GM19467 (cell line): ENCODE measurements at regions not wholly inside any gene's neighbourhood (a gene's known extent, or its start where the extent isn't known, plus 50 kb on each side); places are given as distances from the start of the nearest gene placed in this dataset.
A peak's percentile ranks its signal among the peaks of the same experiment; 100 is the strongest.

Source experiments
- ATAC-seq: cut with Tn5 transposase; IDR thresholded peaks from one replicate; pipeline ENCODE4 v1.9.1; 2021; ENCODE audit warnings: mild to moderate bottlenecking, moderate library complexity; ENCODE audit not compliant: unreplicated experiment

- no peak for ATAC-seq
Measured at GRCh38 chr2:193562031-193562430, 1367.3 kb upstream of the TMEFF2 start.

GRCh38 chr2:193561054-193561453 is 1366.3 kb upstream of the TMEFF2 start:
- ATAC-seq, result no peak

GRCh38 chr2:193556766-193557470 is 1362.2 kb upstream of the TMEFF2 start:
- no peak for ATAC-seq

- ATAC-seq, result no peak
Measured at GRCh38 chr2:193549661-193550060, 1354.9 kb upstream of the TMEFF2 start.

- ATAC-seq, result no peak
Measured at GRCh38 chr2:193542762-193543161, 1348.0 kb upstream of the TMEFF2 start.

GRCh38 chr2:193539188-193539587 is 1344.5 kb upstream of the TMEFF2 start:
- ATAC-seq, result peak; percentile 74

- no peak for ATAC-seq
Measured at GRCh38 chr2:193538061-193538460, 1343.3 kb upstream of the TMEFF2 start.

- no peak for ATAC-seq
Measured at GRCh38 chr2:193537531-193537930, 1342.8 kb upstream of the TMEFF2 start.

GRCh38 chr2:193528458-193528857 is 1333.7 kb upstream of the TMEFF2 start:
- ATAC-seq, result no peak

- ATAC-seq, result no peak
Measured at GRCh38 chr2:193527146-193527545, 1332.4 kb upstream of the TMEFF2 start.

GRCh38 chr2:193523662-193524061 is 1328.9 kb upstream of the TMEFF2 start:
- no peak for ATAC-seq

- no peak for ATAC-seq
Measured at GRCh38 chr2:193521523-193521922, 1326.8 kb upstream of the TMEFF2 start.

- ATAC-seq, result no peak
Measured at GRCh38 chr2:193520709-193521458, 1326.2 kb upstream of the TMEFF2 start.

- ATAC-seq, result no peak
Measured at GRCh38 chr2:193518041-193518817, 1323.5 kb upstream of the TMEFF2 start.

GRCh38 chr2:193517615-193518014 is 1322.9 kb upstream of the TMEFF2 start:
- ATAC-seq, result no peak

GRCh38 chr2:193506035-193506434 is 1311.3 kb upstream of the TMEFF2 start:
- no peak for ATAC-seq

GRCh38 chr2:193505620-193506019 is 1310.9 kb upstream of the TMEFF2 start:
- ATAC-seq, result no peak

- no peak for ATAC-seq
Measured at GRCh38 chr2:193502363-193503035, 1307.8 kb upstream of the TMEFF2 start.

- no peak for ATAC-seq
Measured at GRCh38 chr2:193496786-193497185, 1302.1 kb upstream of the TMEFF2 start.

- peak; percentile 90 for ATAC-seq
Measured at GRCh38 chr2:193482557-193482956, 1287.8 kb upstream of the TMEFF2 start.

GRCh38 chr2:193480187-193480586 is 1285.5 kb upstream of the TMEFF2 start:
- no peak for ATAC-seq
